NOMO-1 treated with dmso at 0.1 percent for 144 hours (cell line): ENCODE measurements at regions not wholly inside any gene's neighbourhood (a gene's known extent, or its start where the extent isn't known, plus 50 kb on each side); places are given as distances from the start of the nearest gene placed in this dataset.
"Not testable (repeated sequence)": the region's sequence is repeated elsewhere in the genome, so short reads cannot be mapped to it uniquely, and the experiment has no call there.

ENCODE experiments used
- DNase-seq: peaks from one replicate; lab custom pipeline; 2025; ENCODE audit not compliant: unreplicated experiment; lab: John Stamatoyannopoulos, UW

DNA sequence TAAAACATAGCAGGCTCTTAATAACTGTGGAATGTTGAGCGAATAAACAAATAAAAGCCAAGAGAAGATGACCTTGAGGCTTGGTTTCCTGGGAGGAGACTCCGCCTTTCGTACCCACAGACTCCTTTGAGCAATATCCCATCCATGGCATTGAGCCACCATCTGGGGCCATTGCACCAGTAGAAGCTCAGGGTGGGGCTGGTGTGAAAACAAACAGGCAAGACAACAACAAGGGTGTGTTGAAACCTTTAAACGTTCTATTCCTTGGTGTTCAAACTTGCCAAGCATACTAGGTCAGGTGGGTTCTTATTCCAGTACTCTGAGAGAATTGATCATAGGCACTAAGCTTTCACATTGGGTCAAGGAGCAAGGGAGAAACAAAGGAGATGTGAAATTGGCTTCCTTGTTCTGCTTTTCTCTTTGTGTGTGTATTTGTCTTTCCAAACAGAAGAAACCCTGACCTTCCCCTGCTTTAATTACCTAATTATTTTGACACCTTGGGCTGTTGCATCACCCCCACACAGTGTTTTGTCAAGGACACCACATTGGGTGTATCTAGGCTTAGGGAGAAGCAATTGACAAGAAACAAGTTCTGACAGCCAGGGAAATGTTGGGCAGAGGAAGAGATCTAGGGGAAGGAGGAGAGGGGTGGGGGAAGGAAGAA lies 105.1 kb upstream of the BCL6 start:
- DNase-seq: peak; percentile 83

DNA sequence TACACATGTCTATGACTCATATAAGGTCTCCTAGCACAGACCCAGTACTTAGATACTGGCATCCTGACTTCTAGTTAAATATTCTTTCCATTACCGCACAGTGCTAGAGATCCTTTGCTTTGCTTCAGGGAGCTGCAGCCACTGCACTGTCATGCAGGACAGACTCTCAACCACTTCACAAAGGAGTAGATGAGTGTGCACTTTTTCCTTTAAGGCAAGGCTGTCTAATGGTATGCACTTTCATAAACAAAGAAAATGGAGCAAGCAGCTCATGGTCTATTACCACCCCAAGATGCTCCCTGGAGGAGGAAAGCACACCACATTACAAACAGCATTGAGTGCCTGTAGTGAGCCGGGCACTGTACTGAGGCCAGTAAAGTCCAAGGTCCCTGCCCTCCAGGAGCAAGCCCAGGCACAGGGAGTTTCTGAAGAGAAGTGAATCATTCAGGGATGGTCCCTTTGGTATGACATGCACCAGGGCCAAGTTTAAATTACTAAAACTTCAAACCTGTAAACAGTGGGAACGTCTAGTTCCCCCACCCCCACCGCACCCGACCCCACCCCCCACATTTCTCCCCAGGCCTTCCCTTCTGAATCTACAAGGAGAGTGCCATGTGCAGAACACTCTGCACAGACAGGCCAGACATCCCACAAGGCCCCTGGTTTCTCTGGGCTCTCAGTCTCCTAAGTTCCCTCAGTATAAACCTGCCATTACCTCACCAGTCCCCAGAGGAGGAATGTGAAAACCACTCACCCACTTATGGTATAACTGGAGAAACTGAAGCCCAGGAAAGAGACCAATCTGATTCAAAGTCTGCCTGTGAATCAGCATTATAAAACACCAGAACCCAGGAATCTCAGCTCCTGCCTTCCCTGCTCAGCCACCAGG lies 107.8 kb upstream of the BCL6 start:
- no peak for DNase-seq

DNA sequence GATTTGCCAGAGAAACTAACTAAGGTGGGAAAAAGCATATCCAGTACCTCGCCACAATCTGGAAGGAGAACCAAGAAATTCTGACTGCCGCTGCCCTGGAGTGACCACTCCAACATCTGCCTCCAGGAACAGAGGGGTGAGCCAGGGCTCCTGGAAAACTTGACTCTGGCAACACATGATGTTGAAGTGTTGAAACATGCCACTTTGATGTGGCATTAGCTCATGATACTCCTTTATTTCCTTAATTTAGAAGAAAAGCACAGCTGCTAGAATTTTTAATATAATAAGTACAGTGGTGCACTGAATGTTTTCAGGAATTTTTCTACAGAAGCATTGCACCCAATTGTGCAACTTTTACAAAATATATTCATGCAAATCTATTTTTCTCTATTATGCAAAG lies 109.9 kb upstream of the BCL6 start:
- no peak for DNase-seq

DNA sequence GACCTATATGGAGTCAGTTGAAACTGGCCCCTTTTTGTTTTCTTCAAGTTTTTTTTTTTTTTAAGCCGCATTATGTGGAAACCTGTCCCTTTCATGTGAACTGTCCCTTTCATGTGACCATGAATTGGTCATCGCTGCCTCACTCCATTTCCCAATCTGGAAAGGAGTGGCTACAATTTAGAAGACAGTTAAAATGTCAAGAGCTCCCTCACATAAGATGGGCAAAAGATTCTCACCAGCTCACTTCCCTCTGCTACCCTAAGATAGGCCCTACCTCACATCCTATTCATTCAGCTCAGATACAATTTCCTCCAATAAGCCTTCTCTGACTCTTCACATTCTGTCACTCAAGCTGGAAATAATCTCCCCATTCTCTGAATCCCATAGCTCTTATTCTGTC lies 111.3 kb upstream of the BCL6 start:
- DNase-seq: no peak

DNA sequence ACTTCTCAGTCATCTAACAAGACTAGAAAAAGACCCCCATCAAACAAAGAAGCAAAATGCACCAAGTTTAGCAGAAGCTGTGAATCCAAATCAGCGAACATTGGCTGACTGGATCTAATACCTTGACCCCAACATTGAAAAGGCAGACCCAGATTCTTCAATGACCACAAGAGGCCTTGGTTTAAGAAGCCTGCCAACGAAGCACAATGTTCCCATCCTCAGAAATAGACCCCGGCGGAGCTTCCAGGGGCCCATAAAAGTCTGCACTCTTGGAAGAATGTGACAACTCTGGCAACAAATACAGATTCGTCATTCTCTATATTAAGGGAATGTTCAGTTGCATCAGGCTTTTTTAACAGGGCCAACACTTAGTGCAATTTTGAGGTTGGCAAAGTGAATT lies 112.8 kb upstream of the BCL6 start:
- DNase-seq: no peak

DNA sequence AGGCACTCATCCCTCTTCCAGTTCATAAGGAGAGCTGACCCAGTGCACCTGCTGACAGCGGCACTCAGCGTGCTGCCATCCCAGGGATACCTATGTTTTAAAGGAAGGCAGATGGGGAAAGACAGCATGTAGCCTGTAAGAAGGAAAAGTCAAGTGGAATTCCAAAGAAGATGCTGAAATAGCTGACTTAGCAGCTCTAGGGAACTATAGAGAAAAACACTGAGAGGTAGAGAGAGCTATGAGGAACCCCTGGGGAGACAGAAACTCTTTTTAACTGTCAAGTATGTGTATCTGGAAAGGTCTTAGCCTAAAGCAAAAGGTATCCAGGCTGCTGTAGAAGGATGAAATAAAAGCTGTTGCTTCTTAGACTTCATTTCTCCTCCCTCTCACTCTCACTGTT lies 113.4 kb upstream of the BCL6 start:
- DNase-seq: no peak

DNA sequence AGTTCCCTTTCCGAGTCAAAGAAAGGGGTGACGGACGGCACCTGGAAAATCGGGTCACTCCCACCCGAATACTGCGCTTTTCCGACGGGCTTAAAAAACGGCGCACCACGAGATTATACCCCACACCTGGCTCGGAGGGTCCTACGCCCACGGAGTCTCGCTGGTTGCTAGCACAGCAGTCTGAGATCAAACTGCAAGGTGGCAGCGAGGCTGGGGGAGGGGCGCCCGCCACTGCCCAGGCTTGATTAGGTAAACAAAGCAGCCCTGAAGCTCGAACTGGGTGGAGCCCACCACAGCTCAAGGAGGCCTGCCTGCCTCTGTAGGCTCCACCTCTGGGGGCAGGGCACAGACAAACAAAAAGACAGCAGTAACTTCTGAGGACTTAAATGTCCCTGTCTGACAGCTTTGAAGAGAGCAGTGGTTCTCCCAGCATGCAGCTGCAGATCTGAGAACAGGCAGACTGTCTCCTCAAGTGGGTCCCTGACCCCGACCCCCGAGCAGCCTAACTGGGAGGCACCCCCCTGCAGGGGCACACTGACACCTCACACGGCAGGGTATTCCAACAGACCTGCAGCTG lies 117.5 kb upstream of the BCL6 start:
- not testable (repeated sequence) for DNase-seq

DNA sequence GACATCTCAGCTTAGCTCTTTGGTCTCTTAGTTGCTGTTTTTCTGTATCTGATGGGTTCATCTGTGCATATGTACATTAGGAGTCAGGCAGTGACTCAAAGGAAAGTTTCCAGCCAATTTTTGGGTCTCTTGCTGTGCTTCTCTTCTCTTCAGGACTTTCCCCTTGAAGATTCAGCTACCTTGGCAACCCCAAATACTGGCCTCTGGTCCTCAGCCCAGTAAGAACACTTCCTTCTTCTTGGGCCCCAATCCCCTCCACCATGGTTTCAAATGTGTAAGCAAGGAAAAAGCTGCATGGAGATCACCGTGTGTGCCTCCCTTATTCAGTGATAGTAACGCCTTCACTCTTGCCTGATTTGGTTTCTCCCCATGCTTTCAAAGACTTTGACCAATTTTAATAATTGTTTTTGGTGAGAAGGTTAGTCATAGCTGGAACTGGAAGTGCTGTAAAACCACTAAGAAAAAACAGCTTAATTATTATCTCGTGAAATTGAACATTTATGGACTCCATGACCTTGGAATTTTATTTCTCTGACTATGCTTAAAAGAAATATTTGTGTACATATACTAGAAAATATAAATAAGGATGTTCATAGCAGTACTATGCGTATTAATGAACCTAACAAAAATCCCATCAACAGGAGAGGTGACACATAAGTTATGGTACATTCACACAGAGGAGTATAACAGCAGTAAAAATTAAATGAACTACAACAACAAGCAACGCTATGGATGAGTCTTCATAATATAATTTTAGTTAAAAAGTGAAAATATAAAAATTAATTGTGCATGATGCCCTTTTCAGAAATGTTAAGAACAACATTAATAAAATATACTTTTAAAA lies 125.3 kb upstream of the BCL6 start:
- no peak for DNase-seq

DNA sequence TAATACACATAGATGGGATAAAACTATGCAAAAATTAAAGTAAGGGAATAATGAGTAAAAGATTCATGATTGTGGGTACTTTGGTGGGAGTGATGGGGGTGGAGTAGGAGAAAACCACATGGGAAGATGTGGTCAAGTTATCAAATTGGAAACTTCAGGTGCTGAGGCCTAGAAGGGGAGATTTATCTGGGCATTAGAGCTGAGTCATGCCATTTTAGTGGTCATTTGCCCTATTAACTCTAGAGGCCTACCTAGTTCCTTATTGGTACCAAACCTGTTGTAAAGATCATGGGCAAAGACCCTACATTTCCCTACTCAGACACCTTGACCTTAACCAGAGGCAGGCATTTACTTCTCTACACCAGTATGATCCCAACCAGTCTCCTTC lies 125.9 kb upstream of the BCL6 start:
- no peak for DNase-seq

DNA sequence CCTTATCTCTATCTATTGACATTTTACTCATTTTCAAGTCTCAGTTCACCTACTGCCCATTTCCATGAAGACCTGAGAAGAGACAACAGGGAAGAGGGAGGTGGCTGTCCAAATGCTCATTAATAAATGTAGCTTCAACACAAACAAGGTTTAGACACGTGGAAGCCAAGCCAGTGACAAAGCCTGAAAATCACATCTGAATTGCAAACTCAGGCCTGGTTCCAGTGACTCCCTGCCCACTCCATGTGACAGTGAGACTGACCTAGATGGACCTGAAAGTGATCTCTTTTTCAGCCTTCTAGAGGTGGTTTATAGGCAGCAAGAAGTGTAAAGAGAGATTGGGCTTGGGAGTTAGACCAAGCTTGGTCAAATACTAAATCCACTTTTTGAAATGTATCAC lies 126.6 kb upstream of the BCL6 start:
- DNase-seq: no peak

DNA sequence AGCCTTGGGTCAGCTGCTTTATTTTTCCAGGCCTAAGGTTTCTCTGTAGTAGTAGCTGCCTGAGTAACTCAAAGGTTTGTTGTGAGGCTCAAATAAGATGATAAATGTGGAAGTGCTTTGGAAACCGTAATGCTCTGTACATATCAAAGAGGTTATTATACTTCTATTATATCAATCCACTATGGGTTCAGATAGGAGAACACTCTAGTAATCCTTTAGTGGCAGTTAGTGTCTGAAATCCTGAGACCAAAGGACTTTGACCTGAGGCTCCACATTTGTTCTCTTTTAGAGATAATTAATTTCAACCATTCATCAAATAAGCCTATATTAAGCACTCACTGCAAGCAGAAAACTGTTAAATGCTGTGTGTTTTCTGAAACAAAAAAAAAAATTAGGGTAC lies 128.6 kb upstream of the BCL6 start:
- no peak for DNase-seq

DNA sequence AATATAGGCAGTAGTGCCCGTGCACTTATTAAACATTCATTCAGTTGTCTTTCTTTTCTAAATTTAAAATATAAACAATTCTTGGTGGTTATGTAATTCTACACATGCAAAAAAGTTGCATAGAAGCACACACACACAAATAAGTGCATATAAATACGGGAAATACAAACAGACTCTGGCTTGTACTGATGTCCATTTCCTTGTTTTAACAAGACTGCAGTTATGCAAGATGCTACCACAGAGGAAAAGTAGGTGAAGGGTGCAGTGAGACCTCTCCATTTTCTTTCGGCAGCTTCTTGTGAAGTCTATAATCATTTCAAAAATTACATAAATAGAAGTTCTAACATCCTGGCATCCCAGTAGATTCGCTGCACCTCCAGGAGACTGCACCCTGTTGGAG lies 130.6 kb upstream of the BCL6 start:
- DNase-seq: no peak

DNA sequence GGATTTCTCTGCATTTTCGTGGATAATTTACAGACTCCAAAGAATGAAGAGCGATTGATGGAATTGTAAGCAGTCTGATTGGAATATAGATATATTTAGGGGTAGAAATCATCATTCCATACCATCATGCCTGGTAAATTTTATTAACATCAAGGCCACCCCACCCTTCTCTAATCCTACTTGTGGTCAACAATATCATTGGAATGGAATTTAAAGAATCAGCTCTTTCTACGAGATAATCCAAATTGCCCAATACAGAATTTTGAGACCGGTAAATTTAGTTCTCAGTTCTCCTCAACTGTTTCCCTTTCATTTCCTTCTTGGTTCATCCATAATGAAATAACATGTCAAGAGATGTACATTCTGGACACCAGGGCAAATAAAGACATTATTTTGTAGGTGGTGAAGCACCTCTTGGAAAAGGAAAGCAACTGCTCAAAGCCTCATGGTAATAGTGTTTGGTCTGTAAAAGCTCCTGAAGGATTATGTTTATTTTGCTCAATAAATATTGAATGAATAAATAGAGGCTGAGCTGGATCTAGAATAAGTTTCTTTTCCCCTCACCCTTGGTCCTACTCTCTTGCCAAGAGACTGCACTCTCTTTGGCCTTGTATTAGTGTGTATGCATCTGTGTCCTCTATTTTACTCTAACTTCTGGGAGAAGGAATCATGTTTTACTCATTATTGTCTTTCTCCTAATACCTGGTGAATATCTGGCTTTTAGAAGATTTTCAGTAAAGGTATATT lies 133.7 kb upstream of the BCL6 start:
- no peak for DNase-seq

DNA sequence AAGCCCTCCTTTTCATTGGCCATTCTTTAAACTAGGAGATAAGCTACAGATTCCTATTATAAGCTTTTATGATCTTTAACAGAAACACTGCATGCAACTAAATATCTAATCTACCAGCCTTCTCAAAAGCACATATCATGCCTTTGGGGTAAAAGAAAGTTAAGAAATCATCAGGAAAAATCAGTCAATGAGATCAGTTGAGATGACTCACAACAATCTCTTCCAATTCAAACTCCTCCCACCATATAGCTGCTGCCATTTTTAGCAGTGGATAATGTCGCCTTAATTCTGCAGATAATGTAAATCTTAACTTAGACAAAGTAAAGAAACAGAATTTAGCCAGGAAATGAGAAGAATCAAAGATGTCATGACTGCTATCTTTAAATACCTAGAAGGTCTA lies 135.2 kb upstream of the BCL6 start:
- no peak for DNase-seq

DNA sequence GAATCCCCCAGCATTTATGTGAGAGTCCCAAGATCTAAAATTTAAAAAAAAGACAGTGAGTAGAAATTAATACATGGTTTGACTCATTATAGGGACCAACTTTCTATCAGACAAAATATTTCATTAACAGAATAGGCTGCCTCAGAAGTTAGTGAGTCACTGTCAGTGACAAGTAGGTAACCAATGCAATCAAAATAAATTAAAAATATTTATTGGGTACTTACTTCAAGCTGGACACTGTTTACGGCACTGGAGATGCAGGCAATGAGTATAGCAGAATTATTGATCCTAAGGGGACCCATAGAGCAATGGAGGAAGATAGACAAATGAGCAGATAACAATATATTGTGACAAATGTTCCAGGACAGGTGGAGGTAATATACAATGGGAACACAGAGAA lies 135.6 kb upstream of the BCL6 start:
- DNase-seq: no peak

DNA sequence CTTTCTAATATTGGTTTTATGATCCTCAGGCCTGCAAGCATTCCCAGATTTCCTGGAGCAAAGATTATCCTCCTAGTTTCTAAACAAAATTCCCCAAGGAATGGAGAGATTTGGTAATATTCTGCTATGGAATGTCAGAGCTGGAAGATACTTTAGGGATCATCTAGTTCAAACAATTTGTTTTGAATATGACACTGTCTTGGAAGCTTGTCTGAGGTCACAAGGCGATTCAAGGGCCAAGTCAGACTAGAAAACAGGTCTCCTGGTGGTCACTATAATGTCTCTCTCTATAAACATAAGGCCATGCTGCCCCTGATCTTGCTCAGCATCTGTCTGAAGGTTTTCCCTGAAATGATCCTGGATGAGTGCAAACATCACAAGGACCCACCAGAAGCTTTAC lies 143.4 kb upstream of the BCL6 start:
- no peak for DNase-seq

DNA sequence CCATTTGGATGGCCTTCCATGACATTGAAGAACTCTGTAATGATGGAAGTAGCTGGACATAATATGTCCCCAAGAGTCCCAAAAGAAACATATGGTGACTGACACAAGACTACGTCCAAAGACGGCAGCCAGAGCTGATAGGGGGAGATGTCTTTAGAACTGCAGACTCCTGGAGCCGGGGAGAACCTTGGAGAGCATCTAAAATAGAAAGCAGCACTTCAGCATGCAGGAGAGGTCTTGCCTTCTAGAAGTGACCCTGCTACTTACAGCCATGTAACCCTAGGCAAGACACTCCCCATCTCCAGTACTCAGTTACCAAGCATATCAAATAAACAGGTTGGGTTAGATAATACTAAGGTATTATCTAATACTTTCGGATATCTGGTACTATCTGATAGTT lies 143.8 kb upstream of the BCL6 start:
- DNase-seq: no peak

DNA sequence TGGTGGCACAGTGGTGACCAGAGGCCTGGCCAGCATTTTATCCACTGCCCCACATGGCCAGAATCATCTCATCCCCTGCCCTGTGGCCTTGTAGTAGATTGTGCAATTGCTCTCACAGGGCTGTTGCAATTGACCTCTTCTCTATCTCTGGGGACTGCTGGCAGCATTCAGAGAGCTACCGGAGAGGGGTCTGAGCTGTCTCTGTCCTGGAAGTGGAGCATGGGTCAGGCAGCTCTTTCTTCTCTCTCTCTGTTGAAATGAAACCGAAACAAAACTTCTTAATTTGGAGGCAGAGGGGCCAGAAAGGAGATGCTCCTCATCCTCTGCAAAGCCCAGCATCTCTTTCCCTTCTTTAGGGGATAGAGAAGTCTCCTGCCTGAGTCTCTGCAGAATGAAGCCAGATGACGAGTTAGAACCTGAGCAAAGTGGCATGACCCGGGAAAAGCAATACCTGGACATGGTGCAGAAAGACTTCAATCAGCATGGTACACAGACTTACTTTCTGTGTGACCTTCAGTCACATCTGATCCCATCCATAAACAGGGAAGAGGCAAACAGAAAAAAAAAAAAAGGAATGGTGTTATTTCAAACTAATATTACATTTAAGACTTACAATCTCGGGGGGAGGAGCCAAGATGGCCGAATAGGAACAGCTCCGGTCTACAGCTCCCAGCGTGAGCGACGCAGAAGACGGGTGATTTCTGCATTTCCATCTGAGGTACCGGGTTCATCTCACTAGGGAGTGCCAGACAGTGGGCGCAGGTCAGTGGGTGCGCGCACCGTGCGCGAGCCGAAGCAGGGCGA lies 144.5 kb upstream of the BCL6 start:
- peak; percentile 15 for DNase-seq

DNA sequence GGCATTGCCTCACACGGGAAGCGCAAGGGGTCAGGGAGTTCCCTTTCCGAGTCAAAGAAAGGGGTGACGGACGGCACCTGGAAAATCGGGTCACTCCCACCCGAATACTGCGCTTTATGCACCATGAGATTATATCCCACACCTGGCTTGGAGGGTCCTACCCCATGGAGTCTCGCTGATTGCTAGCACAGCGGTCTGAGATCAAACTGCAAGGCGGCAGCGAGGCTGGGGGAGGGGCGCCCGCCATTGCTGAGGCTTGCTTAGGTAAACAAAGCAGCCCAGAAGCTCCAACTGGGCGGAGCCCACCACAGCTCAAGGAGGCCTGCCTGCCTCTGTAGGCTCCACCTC lies 145.1 kb upstream of the BCL6 start:
- DNase-seq: not testable (repeated sequence)

DNA sequence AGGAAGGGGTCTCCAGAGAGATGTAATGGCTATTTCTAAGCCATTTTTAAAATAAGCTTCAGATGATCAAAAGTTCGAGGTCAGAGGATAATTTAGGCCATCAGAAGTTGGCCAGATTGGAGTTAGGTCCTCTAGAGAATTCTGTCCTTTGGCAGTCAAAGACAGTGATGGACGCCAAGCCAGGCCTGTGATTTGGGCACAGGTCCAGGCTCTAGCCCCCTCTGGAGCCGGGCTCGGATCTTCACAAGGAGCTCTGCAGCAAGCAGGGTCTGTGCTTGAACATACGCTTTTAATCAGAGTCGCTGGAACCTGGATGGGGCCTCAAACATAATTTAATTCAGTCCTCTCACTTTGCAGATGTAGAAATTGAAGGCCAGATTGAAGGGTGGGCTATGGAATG lies 151.4 kb upstream of the BCL6 start:
- no peak for DNase-seq
